ENCODE measurements at regions not wholly inside any gene's neighbourhood (a gene's known extent, or its start where the extent isn't known, plus 50 kb on each side); places are given as distances from the start of the nearest gene placed in this dataset.

DNA sequence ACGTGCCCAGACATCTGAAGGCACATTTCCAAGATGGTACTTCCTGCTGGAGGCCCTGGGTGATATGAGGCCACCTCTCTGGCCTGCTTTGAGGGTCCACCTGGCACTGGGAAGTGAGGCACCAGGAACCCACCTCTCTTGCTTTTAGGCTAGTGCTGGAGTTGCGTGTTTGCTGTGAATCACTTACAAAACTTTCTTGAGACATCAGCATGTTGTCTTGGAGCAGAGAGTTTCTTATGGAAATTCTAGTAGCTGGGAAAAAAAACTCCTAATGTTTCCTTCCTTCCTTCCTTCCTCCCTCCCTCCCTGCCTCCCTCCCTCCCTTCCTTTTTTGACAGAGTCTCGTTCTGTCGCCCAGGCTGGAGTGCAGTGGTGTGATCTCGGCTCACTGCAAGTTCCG lies 341.3 kb downstream of the MIAT start:
- TF ChIP-seq TAF1 (IDR thresholded peaks at IDR 0.05; ENCODE audit: borderline replicate concordance, insufficient read depth, low read length): no peak
- TF ChIP-seq POLR2AphosphoS5 (IDR thresholded peaks at IDR 0.05; ENCODE audit: low read depth, low read length): no peak
- no peak for TF ChIP-seq SIN3A (IDR thresholded peaks at IDR 0.05; ENCODE audit: borderline replicate concordance, insufficient read depth, low read length)
- no peak for TF ChIP-seq FOXP2 (optimal IDR thresholded peaks at IDR 0.05; ENCODE audit: borderline replicate concordance, extremely low read depth, extremely low read length, insufficient read depth)
- TF ChIP-seq, protein P1, sequence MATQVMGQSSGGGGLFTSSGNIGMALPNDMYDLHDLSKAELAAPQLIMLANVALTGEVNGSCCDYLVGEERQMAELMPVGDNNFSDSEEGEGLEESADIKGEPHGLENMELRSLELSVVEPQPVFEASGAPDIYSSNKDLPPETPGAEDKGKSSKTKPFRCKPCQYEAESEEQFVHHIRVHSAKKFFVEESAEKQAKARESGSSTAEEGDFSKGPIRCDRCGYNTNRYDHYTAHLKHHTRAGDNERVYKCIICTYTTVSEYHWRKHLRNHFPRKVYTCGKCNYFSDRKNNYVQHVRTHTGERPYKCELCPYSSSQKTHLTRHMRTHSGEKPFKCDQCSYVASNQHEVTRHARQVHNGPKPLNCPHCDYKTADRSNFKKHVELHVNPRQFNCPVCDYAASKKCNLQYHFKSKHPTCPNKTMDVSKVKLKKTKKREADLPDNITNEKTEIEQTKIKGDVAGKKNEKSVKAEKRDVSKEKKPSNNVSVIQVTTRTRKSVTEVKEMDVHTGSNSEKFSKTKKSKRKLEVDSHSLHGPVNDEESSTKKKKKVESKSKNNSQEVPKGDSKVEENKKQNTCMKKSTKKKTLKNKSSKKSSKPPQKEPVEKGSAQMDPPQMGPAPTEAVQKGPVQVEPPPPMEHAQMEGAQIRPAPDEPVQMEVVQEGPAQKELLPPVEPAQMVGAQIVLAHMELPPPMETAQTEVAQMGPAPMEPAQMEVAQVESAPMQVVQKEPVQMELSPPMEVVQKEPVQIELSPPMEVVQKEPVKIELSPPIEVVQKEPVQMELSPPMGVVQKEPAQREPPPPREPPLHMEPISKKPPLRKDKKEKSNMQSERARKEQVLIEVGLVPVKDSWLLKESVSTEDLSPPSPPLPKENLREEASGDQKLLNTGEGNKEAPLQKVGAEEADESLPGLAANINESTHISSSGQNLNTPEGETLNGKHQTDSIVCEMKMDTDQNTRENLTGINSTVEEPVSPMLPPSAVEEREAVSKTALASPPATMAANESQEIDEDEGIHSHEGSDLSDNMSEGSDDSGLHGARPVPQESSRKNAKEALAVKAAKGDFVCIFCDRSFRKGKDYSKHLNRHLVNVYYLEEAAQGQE (IDR thresholded peaks at IDR 0.05; ENCODE audit: insufficient read depth in 1 of 2, low read depth in 2 of 2, low read length in 2 of 2): no peak

GRCh38 chr22:27003297-27003696 lies 345.9 kb downstream of the MIAT start:
- TF ChIP-seq TAF1 (IDR thresholded peaks at IDR 0.05; ENCODE audit: borderline replicate concordance, insufficient read depth, low read length) (no peak), SIN3A (IDR thresholded peaks at IDR 0.05; ENCODE audit: borderline replicate concordance, insufficient read depth, low read length) (no peak), FOXP2 (optimal IDR thresholded peaks at IDR 0.05; ENCODE audit: borderline replicate concordance, extremely low read depth, extremely low read length, insufficient read depth) (no peak), POLR2AphosphoS5 (IDR thresholded peaks at IDR 0.05; ENCODE audit: low read depth, low read length) (no peak)
- TF ChIP-seq, protein P1 (IDR thresholded peaks at IDR 0.05; ENCODE audit: insufficient read depth in 1 of 2, low read depth in 2 of 2, low read length in 2 of 2): no peak

GRCh38 chr22:27004434-27004833 lies 347.0 kb downstream of the MIAT start:
- TF ChIP-seq, protein P1 (IDR thresholded peaks at IDR 0.05; ENCODE audit: insufficient read depth in 1 of 2, low read depth in 2 of 2, low read length in 2 of 2): no peak
- TF ChIP-seq POLR2AphosphoS5 (IDR thresholded peaks at IDR 0.05; ENCODE audit: low read depth, low read length): no peak
- no peak for TF ChIP-seq SIN3A (IDR thresholded peaks at IDR 0.05; ENCODE audit: borderline replicate concordance, insufficient read depth, low read length)
- no peak for TF ChIP-seq FOXP2 (optimal IDR thresholded peaks at IDR 0.05; ENCODE audit: borderline replicate concordance, extremely low read depth, extremely low read length, insufficient read depth)
- no peak for TF ChIP-seq TAF1 (IDR thresholded peaks at IDR 0.05; ENCODE audit: borderline replicate concordance, insufficient read depth, low read length)

DNA sequence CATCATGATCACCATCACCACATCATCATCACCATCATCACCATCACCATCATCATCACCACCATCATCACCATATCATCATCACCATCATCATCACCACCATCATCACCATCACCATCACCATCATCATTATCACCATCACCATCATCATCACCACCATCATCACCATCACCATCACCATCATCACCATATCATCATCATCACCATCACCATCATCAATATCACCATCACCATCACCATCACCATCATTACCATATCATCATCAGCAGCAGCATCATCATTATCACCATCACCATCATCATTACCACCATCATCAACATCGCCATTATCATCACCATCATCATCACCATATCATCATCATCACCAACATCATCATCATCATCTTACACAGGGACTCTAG lies 351.1 kb downstream of the MIAT start:
- no peak for TF ChIP-seq SIN3A (IDR thresholded peaks at IDR 0.05; ENCODE audit: borderline replicate concordance, insufficient read depth, low read length)
- TF ChIP-seq FOXP2 (optimal IDR thresholded peaks at IDR 0.05; ENCODE audit: borderline replicate concordance, extremely low read depth, extremely low read length, insufficient read depth): no peak
- no peak for TF ChIP-seq TAF1 (IDR thresholded peaks at IDR 0.05; ENCODE audit: borderline replicate concordance, insufficient read depth, low read length)
- TF ChIP-seq, protein P1 (IDR thresholded peaks at IDR 0.05; ENCODE audit: insufficient read depth in 1 of 2, low read depth in 2 of 2, low read length in 2 of 2): no peak
- TF ChIP-seq POLR2AphosphoS5 (IDR thresholded peaks at IDR 0.05; ENCODE audit: low read depth, low read length): no peak

- TF ChIP-seq, protein P1 (IDR thresholded peaks at IDR 0.05; ENCODE audit: insufficient read depth in 1 of 2, low read depth in 2 of 2, low read length in 2 of 2): no peak
- no peak for TF ChIP-seq SIN3A (IDR thresholded peaks at IDR 0.05; ENCODE audit: borderline replicate concordance, insufficient read depth, low read length)
These were observed 353.7 kb downstream of the MIAT start for GRCh38 chr22:27011133-27011532.

All from PFSK-1 (cell line).